ENCODE measurements at regions not wholly inside any gene's neighbourhood (a gene's known extent, or its start where the extent isn't known, plus 50 kb on each side); places are given as distances from the start of the nearest gene placed in this dataset.
A peak's percentile ranks its signal among the peaks of the same experiment; 100 is the strongest.

DNA sequence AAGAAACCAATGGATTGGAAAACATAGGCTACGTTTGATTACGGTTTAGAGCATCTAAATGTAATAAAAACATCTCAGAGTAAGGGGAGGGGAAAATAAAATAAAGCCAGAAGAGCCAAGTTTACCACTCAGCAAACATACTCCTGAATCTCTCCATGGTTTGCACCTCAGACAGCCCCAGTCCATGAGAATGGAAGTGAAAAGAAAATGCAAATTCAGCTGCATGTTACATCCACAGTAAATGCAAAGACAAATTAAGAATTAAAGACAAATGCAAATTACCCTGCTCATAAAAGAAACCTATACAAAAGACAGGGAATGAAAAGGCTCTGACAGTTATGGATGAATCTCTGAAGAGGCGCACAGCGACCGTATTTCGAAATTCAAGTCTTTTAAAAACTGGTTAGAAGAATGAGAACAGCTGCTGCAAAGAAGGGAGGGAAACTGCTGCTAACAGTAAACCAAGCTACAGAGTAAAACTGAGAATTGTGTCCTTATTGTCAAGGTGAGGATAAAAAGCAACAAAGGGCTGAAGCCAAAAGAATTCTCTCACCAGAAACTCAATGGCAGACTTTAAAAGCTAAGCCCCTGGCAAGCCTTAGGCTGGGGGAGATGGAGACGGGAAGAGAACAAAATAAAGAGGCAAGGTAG is 197.9 kb upstream of the ACVR2A start:
- no peak overlapping the region for H3K4me3 ChIP-seq (ENCODE audit: low read length)
- no peak for DNase-seq (ENCODE audit: low read depth)
- TF ChIP-seq, protein P1, sequence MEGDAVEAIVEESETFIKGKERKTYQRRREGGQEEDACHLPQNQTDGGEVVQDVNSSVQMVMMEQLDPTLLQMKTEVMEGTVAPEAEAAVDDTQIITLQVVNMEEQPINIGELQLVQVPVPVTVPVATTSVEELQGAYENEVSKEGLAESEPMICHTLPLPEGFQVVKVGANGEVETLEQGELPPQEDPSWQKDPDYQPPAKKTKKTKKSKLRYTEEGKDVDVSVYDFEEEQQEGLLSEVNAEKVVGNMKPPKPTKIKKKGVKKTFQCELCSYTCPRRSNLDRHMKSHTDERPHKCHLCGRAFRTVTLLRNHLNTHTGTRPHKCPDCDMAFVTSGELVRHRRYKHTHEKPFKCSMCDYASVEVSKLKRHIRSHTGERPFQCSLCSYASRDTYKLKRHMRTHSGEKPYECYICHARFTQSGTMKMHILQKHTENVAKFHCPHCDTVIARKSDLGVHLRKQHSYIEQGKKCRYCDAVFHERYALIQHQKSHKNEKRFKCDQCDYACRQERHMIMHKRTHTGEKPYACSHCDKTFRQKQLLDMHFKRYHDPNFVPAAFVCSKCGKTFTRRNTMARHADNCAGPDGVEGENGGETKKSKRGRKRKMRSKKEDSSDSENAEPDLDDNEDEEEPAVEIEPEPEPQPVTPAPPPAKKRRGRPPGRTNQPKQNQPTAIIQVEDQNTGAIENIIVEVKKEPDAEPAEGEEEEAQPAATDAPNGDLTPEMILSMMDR (conservative IDR thresholded peaks at IDR 0.05; ENCODE audit: low read depth, low read length) = no peak

DNA sequence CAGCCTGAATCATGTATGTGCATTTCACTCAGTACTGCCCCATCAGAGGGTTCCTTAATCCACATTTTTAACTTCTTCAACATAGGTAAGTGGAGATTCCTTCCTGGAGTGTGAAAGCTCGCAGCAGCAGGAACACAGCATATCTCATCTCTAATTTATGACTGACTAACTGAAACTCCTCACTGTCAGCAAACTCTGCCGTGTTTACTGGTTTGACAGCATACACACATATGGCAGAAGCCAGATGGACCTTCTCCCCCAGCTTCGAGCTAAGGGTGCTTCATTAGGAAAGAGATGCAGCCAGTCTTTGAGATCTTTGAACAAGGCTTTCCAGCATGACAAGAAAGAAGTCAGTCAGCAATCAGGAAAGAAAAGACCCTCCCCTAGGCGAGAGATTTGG is 200.3 kb upstream of the ACVR2A start:
- H3K4me3 ChIP-seq (ENCODE audit: low read length) = no peak overlapping the region
- DNase-seq (ENCODE audit: low read depth) = no peak
- TF ChIP-seq, protein P1 (conservative IDR thresholded peaks at IDR 0.05; ENCODE audit: low read depth, low read length) = no peak

DNA sequence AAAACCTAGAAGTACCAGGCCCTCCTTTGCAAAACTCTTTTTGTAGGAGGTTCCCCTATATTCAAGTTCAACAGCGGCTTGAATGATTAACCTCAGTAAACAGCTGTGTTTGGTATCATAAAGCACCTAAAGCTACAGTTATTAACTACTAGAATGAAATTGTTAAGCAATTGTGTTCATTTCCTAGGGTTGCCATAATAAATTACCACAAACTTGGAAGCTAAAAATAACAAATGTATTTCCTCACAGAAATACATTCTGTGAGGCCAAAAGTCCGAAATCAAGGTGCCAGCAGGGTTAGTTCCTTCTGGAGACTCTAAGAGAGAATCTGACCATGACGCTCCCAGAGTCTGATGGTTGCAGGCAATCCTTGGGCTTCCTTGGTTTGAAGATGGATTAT is 202.1 kb upstream of the ACVR2A start:
- TF ChIP-seq, protein P1 (conservative IDR thresholded peaks at IDR 0.05; ENCODE audit: low read depth, low read length) = no peak
- DNase-seq (ENCODE audit: low read depth) = no peak
- H3K4me3 ChIP-seq (ENCODE audit: low read length) = no peak overlapping the region

DNA sequence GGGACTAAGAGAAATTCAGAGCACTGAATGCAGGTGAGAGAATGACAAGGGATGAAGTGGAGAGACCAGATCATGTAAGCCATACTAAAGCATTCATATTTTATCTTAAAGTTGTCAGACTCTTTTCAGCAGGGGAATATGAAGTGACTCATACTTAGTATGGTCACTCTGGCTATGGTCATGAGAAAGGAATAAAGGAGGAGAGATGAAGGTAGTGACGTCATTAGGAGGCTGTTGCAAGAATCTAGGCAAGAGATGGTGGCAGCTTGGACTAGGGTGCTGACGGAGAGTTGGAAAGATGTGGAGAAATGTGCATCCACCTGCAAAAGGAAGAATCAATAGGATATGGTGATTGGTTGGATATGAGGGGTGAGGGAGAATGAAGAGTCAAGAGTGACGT is 203.2 kb upstream of the ACVR2A start:
- no peak overlapping the region for H3K4me3 ChIP-seq (ENCODE audit: low read length)
- TF ChIP-seq, protein P1 (conservative IDR thresholded peaks at IDR 0.05; ENCODE audit: low read depth, low read length) = no peak
- peak; percentile 27 for DNase-seq (ENCODE audit: low read depth)

DNA sequence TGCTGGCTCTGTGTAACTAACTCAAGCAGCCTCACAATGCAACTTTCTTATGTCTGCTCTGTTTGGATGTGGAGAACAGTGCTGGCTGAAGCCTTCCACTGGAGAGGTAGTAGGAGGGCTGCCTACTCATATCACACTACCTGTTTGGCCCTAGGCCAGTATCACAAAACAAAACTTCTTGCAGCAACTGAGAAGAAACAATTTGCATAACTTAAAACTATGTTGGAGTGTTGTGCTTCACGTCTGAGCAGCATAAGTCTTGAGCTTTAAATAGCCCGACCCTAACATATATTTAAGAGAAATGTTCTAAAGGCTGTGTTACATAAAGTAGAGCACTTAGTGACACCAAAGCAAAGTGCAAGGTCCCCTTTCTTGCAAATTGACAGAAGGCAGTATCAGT is 204.9 kb upstream of the ACVR2A start:
- TF ChIP-seq, protein P1 (conservative IDR thresholded peaks at IDR 0.05; ENCODE audit: low read depth, low read length) = no peak
- H3K4me3 ChIP-seq (ENCODE audit: low read length) = no peak overlapping the region
- DNase-seq (ENCODE audit: low read depth) = no peak

DNA sequence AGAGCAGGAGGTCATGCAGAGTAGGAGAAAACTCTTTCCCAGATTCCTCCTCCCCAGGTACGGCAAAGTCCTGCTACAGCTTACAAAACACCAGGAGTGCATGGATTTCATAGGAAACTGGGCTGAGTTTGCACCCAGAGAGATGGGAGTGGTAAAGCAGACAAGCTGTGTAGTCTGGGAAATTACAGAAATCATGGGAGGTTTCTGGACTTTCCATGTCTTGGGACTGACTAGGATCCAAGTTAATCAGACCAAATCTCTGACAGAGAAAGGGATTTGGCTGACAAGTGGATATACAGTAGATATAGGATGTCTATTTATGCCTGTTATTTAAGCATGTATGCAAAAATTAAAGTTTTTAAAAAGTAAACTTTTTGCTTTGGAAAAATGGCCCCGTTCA is 205.4 kb upstream of the ACVR2A start:
- H3K4me3 ChIP-seq (ENCODE audit: low read length) = no peak overlapping the region
- TF ChIP-seq, protein P1 (conservative IDR thresholded peaks at IDR 0.05; ENCODE audit: low read depth, low read length) = no peak
- DNase-seq (ENCODE audit: low read depth) = no peak

DNA sequence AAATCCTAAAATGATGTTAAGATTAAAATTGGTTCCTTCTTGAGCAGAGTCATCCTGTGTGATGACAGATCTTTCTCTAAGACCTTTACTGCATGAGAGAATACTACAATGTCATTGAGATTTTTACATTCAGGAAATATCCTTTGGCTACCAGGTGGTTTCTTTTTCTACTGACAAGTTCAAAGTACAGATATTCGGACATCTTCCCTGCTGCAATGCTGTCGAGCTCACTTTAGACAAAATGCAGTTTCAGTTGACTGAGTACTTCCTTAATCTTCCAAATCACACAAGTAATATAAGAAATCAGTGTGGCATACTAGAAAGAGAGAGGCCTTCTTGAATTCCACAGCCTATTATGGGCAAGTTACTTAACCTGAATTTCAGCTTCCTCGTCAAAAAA is 207.9 kb upstream of the ACVR2A start:
- no peak overlapping the region for H3K4me3 ChIP-seq (ENCODE audit: low read length)
- TF ChIP-seq, protein P1 (conservative IDR thresholded peaks at IDR 0.05; ENCODE audit: low read depth, low read length) = no peak
- no peak for DNase-seq (ENCODE audit: low read depth)
